GM12865 (cell line): ENCODE measurements at regions not wholly inside any gene's neighbourhood (a gene's known extent, or its start where the extent isn't known, plus 50 kb on each side); places are given as distances from the start of the nearest gene placed in this dataset.
A peak's percentile ranks its signal among the peaks of the same experiment; 100 is the strongest.

Experiments used
- DNase-seq: peaks from one replicate; pipeline ENCODE4 v3.0.0; 2010; ENCODE audit warnings: low read depth
- H3K4me3 ChIP-seq: 2 replicates; pipeline ENCODE4 v1.5.1; 2011; ENCODE audit warnings: mild to moderate bottlenecking, low read depth, low read length, control low read depth
- CTCF ChIP-seq: IDR thresholded peaks from 2 replicates; pipeline ENCODE4 v1.5.1; 2011; ENCODE audit warnings: low read length, control low read depth, low read depth, inconsistent platforms; ENCODE audit not compliant: insufficient read depth; ENCODE audit errors: missing control alignments

- H3K4me3 ChIP-seq, result no peak overlapping the region
- TF ChIP-seq CTCF, result no peak
- DNase-seq, result no peak
Measured at GRCh38 chr10:10133281-10133680, 884.4 kb upstream of the CELF2 start.

GRCh38 chr10:10138685-10139084, 879.0 kb upstream of the CELF2 start:
- H3K4me3 ChIP-seq, result peak overlapping the region; percentile 13; the same call in 1 of the 2 replicates
- TF ChIP-seq CTCF, result no peak

GRCh38 chr10:10141782-10142382, 875.8 kb upstream of the CELF2 start:
- TF ChIP-seq CTCF, result no peak
- DNase-seq, result no peak
- H3K4me3 ChIP-seq, result no peak overlapping the region

More at GRCh38 chr10:10138685-10139084, 879.0 kb upstream of the CELF2 start:
- DNase-seq, result no peak

- DNase-seq, result no peak
- no peak overlapping the region for H3K4me3 ChIP-seq
- no peak for TF ChIP-seq CTCF
Measured at GRCh38 chr10:10146604-10147003, 871.1 kb upstream of the CELF2 start.

GRCh38 chr10:10149899-10150298, 867.8 kb upstream of the CELF2 start:
- no peak for DNase-seq
- H3K4me3 ChIP-seq, result no peak overlapping the region
- no peak for TF ChIP-seq CTCF

GRCh38 chr10:10156917-10157600, 860.6 kb upstream of the CELF2 start:
- TF ChIP-seq CTCF, result no peak
- H3K4me3 ChIP-seq, result no peak overlapping the region
- DNase-seq, result no peak
